ENCODE measurements at regions not wholly inside any gene's neighbourhood (a gene's known extent, or its start where the extent isn't known, plus 50 kb on each side); places are given as distances from the start of the nearest gene placed in this dataset.

DNA sequence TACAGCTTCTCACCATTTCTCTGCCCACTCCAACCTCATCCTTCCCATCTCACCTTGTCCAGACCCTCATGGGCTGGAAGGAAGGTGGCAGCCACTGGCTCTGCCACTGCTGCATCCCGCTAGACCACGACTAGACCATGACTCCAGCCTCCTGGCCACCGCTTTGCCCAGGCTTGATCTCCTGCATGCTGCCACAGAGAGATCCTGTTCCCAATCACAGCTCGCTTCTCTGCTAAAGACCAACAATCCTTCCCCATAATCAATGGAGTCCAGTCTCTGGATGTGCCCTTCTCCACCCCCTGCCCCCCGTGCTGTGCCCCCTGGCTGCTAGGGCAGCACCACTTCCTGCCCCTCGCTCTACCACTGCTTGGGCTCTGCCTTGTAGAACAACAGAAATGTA lies 64.9 kb upstream of the DMRTB1 start:
- no peak overlapping the region for H3K4me3 ChIP-seq (ENCODE audit: low read depth in 2 of 2, low read length in 1 of 2)
- H3F3A ChIP-seq (replicated peaks; ENCODE audit: insufficient read depth): no peaks in the 10 kb centered on the region
- H3K9me3 ChIP-seq: no peaks in the 10 kb centered on the region
- POLR2A ChIA-PET: interaction anchor here (0.6 kb wide), 1 partner anchor 360 kb away, joined by 3 read pairs; no protein-coding TSS in a partner anchor
- peaks cover 0 to 42% of the 10 kb centered on the region in 2 experiments; a peak in 2 of 4 replicates for H3K4me1 ChIP-seq (ENCODE audit: control insufficient read depth in 1 of 2, insufficient read depth in 2 of 2, low read depth in 1 of 2, low read length in 1 of 2)
- H3K27me3 ChIP-seq (ENCODE audit: insufficient read depth): no peaks in the 10 kb centered on the region
- DNase-seq: no peak
- no peak overlapping the region for H3K9ac ChIP-seq
- no peaks in the 10 kb centered on the region for H3K79me2 ChIP-seq (ENCODE audit: insufficient read depth)
- H4K20me1 ChIP-seq (ENCODE audit: insufficient read depth): no peaks in the 10 kb centered on the region
- no peak overlapping the region for H3K27ac ChIP-seq (ENCODE audit: low read depth in 2 of 2, low read length in 1 of 2)
- no peaks in the 10 kb centered on the region for H3K36me3 ChIP-seq (replicated peaks in 1 of 2; ENCODE audit: control insufficient read depth in 1 of 2, insufficient read depth in 2 of 2, low read length in 1 of 2)
- no peak overlapping the region for H2AFZ ChIP-seq (ENCODE audit: low read depth)
- TF ChIP-seq, protein P1, sequence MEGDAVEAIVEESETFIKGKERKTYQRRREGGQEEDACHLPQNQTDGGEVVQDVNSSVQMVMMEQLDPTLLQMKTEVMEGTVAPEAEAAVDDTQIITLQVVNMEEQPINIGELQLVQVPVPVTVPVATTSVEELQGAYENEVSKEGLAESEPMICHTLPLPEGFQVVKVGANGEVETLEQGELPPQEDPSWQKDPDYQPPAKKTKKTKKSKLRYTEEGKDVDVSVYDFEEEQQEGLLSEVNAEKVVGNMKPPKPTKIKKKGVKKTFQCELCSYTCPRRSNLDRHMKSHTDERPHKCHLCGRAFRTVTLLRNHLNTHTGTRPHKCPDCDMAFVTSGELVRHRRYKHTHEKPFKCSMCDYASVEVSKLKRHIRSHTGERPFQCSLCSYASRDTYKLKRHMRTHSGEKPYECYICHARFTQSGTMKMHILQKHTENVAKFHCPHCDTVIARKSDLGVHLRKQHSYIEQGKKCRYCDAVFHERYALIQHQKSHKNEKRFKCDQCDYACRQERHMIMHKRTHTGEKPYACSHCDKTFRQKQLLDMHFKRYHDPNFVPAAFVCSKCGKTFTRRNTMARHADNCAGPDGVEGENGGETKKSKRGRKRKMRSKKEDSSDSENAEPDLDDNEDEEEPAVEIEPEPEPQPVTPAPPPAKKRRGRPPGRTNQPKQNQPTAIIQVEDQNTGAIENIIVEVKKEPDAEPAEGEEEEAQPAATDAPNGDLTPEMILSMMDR (IDR thresholded peaks at IDR 0.05): no peak
- TF ChIP-seq REST (IDR thresholded peaks at IDR 0.05; ENCODE audit: low read depth, low read length): no peak
- TF ChIP-seq TEAD4 (IDR thresholded peaks at IDR 0.05; ENCODE audit: borderline replicate concordance, insufficient read depth): no peak
- H3K9me2 ChIP-seq: no peaks in the 10 kb centered on the region
- 64% methylated on average over 6 of the region's 6 CpGs for WGBS (ENCODE audit: low lambda C conversion rate)
- no peak overlapping the region for H3K4me2 ChIP-seq
- CTCF ChIA-PET: interaction anchor here (1.2 to 11.1 kb wide), 18 partner anchors 10 to 132 kb away, joined by 3 to 410 read pairs (median 15); partner anchors contain the start of gene LRP8

DNA sequence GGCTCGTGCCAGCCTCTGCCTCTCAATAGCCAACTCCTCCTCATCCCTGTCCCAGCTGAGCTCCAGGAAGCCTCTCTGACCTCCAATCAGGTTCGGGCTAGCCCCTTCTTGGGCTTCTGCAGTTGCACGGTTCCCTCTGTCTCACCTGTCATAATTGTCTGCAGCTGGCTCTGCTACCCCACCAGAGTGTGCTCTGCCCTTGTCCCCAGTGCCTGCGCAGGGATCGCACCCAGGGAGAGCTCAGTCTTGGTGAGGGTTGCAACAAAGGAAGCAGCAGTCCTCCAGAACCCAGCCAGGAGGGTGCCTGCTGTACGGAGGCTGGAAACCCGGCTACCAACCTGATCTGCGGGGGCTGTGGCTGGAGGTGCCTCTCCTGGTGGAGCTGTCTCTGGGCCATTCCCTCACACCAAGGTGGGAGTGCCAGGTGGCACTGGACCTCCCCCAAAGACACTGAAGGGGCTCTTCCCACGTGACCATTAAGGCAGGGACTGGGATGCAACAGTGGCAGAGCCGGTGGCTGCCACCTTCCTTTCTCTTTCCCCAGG lies 63.5 kb upstream of the DMRTB1 start:
- TF ChIP-seq MAX (IDR thresholded peaks at IDR 0.05; ENCODE audit: low read depth) (no peak), TEAD4 (IDR thresholded peaks at IDR 0.05; ENCODE audit: borderline replicate concordance, insufficient read depth) (no peak), EZH2phosphoT487 (IDR thresholded peaks at IDR 0.05; ENCODE audit: borderline replicate concordance, low read depth) (no peak), RFX5 (IDR thresholded peaks at IDR 0.05; ENCODE audit: low read length) (no peak), YY1 (IDR thresholded peaks at IDR 0.05; ENCODE audit: low read depth) (no peak)
- TF ChIP-seq, protein P1 (IDR thresholded peaks at IDR 0.05): no peak
- TF ChIP-seq, protein P2, sequence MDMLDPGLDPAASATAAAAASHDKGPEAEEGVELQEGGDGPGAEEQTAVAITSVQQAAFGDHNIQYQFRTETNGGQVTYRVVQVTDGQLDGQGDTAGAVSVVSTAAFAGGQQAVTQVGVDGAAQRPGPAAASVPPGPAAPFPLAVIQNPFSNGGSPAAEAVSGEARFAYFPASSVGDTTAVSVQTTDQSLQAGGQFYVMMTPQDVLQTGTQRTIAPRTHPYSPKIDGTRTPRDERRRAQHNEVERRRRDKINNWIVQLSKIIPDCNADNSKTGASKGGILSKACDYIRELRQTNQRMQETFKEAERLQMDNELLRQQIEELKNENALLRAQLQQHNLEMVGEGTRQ (IDR thresholded peaks at IDR 0.05; ENCODE audit: borderline replicate concordance, low read depth, low read length): no peak
- no peaks in the 10 kb centered on the region for H3K79me2 ChIP-seq (ENCODE audit: insufficient read depth)
- DNase-seq: no peak
- no peak overlapping the region for H2AFZ ChIP-seq (ENCODE audit: low read depth)
- no peak overlapping the region for H3K4me3 ChIP-seq (ENCODE audit: low read depth in 2 of 2, low read length in 1 of 2)
- CTCF ChIA-PET: interaction anchor here (1.2 to 11.1 kb wide), 6 partner anchors 49 to 134 kb away, joined by 3 to 410 read pairs (median 6); no protein-coding TSS in a partner anchor
- no peaks in the 10 kb centered on the region for H3K27me3 ChIP-seq (ENCODE audit: insufficient read depth)
- H3K27ac ChIP-seq (ENCODE audit: low read depth in 2 of 2, low read length in 1 of 2): no peak overlapping the region
- POLR2A ChIA-PET: interaction anchor here (0.7 kb wide), 1 partner anchor 284 kb away, joined by 3 read pairs; no protein-coding TSS in a partner anchor
- H3F3A ChIP-seq (replicated peaks; ENCODE audit: insufficient read depth): no peaks in the 10 kb centered on the region
- no peak overlapping the region for H3K9ac ChIP-seq
- H3K4me1 ChIP-seq (ENCODE audit: control insufficient read depth in 1 of 2, insufficient read depth in 2 of 2, low read depth in 1 of 2, low read length in 1 of 2): peaks cover 0 to 32% of the 10 kb centered on the region in 2 experiments; a peak in 2 of 4 replicates
- H3K4me2 ChIP-seq: no peak overlapping the region
- no peaks in the 10 kb centered on the region for H3K9me2 ChIP-seq
- no peaks in the 10 kb centered on the region for H4K20me1 ChIP-seq (ENCODE audit: insufficient read depth)
- H3K9me3 ChIP-seq: no peaks in the 10 kb centered on the region
- H3K36me3 ChIP-seq (replicated peaks in 1 of 2; ENCODE audit: control insufficient read depth in 1 of 2, insufficient read depth in 2 of 2, low read length in 1 of 2): no peaks in the 10 kb centered on the region
- 78% methylated on average over 7 of the region's 10 CpGs for WGBS (ENCODE audit: low lambda C conversion rate)

Data from SK-N-SH (cell line).